Panc1 (cell line): ENCODE measurements at regions not wholly inside any gene's neighbourhood (a gene's known extent, or its start where the extent isn't known, plus 50 kb on each side); places are given as distances from the start of the nearest gene placed in this dataset.

ENCODE experiments used
- CTCF ChIP-seq: fragments of 450-650 bp; IDR thresholded peaks from 2 replicates; pipeline ENCODE4 v1.5.1; 2017; ENCODE audit warnings: mild to moderate bottlenecking
- POLR2AphosphoS5 ChIP-seq: IDR thresholded peaks from 2 replicates; pipeline ENCODE4 v1.6.1; 2012; ENCODE audit warnings: mild to moderate bottlenecking, low read depth, low read length, moderate library complexity
- REST ChIP-seq, 2 experiments: IDR thresholded peaks; 2 replicates each; pipeline ENCODE4 v1.6.1; 2011 to 2012; ENCODE audit warnings: low read depth in 2 of 2, control low read depth in 1 of 2, low read length in 1 of 2, mild to moderate bottlenecking in 1 of 2, moderate library complexity in 1 of 2; ENCODE audit not compliant: insufficient read depth in 1 of 2
- TCF7L2 ChIP-seq: IDR thresholded peaks from 2 replicates; pipeline ENCODE4 v1.6.1; 2011; ENCODE audit warnings: mild to moderate bottlenecking, low read depth, low read length, inconsistent platforms

- TF ChIP-seq CTCF (no peak), POLR2AphosphoS5 (no peak), TCF7L2 (no peak), REST (IDR thresholded peaks at IDR 0.05; ENCODE audit: insufficient read depth in 1 of 2, low read depth in 2 of 2, low read length in 1 of 2) (no peak)
These were observed 358.0 kb downstream of the ENC1 start for GRCh38 chr5:74282490-74282889.
